GM18909 (cell line): ENCODE measurements at regions not wholly inside any gene's neighbourhood (a gene's known extent, or its start where the extent isn't known, plus 50 kb on each side); places are given as distances from the start of the nearest gene placed in this dataset.
"Not testable (repeated sequence)": the region's sequence is repeated elsewhere in the genome, so short reads cannot be mapped to it uniquely, and the experiment has no call there.

Experiments
- ATAC-seq: cut with Tn5 transposase; IDR thresholded peaks from one replicate; pipeline ENCODE4 v1.9.1; 2021; ENCODE audit warnings: mild to moderate bottlenecking; ENCODE audit not compliant: unreplicated experiment, poor library complexity

DNA sequence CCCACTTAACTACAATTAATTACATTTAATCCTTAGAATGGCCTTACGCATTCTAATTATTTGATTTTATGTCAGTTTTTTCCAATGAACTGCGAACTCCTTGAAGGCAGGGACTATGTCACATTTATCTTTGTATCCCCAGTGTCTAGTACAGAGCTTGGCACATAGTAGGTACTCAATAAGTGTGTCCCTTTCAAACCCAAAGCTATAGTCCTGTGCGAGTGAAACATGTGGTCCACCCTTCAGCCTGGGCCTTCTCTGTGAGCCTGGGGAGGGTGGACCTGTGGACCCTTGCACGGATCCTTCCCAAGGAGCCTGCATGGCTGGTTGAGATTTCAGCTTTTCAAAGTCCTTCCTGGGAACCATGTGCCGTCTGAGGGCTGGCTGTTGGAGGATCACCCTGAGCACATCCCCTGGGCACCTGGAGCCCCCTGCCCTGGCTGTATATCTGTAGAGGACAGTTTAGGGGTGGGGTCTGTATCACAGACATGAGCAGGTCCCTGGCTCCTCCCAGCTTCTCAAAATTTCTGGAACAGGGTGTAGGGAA, 103.1 kb downstream of the IER5 start:
- ATAC-seq = no peak

DNA sequence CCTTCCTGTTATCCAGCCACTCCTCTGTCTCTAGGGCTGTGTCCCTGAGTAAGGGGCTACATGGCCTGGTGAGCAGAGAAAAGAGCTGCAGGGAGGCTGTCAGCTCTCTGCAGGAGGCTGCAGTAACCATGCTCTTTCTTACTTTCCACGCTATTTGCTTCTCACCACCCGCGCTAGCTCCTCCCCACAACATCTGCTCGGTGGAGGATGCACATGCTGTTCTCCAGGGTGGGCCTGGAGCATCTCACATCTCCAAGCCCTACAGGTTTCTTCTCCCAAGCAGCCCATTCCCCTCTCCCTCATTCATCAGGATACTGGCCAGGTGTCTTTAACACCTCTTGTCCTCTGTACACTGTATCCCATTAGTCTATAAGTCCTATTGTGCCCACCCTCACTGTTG, 103.8 kb downstream of the IER5 start:
- no peak for ATAC-seq

DNA sequence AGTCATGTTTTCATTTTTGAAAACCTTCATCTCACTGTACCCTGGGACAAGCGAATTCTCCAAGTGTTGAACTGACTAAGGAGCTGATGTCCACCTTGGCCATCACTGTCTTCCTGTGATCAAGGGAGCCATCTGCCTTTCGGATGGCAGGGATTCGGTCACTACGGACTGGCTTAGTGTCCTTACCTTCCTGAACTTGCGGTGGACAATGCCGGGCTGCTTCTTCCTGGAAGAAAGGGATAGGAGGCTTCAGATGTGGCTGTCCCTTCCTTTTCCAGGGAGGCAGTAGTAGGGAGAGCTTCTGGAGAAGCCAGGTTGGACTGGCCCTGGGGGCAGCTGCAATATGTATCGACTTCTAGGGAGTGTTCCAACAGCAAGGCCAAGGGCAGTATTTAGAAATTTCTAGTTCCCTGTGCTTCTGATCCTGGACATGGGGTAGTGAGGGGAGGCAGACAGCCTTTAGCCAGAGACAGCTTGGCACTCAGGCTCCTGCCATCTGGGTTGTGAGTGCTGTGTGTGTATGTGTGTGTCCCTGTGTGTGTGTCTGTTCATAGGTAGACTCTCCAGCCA, 114.6 kb downstream of the IER5 start:
- ATAC-seq = no peak

DNA sequence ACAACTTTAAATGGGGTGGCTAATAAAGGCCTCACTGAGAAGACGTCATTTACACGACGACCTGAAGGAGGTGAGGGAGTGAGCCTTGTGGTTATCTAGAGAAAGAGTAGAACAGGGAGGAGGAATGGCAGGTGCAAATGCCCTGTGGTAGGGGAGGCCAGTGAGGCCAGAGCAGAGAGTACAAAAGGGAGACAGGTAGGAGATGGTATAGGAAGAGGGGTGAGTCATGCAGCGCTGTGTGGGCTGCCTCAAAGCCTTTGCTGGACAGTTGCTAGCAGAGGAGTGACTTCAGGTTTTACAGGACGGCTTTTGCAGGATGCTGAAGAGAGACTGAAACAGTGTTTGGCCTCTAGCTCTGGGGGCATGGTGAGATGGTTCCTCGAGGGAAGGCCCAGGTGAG, 116.0 kb downstream of the IER5 start:
- no peak for ATAC-seq

DNA sequence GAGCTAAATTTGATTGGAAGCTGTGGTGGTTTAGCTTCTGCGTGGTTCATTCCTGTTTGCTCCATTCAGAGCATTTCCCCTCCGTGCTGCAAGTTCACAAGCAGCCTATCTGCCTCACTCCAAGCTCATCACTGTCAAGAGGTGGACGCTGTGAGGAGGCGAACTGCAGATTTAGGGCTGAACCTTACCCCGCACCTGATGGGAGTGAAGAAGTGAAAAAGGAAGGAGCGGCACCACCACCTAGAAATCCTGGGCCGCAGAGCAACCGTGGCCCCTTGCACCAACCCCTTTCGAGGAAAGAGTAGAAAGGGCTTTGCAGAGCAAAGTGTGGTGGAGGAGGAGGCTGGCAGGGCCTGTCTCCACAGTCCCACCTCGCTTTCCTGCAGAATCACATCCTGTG, 117.4 kb downstream of the IER5 start:
- no peak for ATAC-seq

DNA sequence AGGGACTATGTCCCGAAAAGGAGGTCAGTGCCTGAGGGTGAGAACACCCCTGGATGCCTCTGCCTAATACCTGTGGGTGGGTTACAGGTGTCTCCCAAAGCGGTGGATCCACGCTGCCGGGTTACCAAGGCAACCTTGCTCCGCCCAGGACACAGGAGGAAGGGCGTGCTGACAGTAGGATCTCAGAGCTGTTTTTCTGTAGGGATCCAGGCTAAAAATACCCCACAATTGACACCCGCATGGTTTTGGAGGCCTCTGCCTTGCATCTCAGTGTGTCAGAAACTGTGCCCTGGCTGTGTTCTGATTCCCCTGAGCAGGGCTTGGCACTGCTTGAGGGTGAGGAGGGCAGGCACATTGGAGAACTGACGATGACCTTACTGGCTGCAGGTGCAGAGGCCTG, 118.0 kb downstream of the IER5 start:
- no peak for ATAC-seq

DNA sequence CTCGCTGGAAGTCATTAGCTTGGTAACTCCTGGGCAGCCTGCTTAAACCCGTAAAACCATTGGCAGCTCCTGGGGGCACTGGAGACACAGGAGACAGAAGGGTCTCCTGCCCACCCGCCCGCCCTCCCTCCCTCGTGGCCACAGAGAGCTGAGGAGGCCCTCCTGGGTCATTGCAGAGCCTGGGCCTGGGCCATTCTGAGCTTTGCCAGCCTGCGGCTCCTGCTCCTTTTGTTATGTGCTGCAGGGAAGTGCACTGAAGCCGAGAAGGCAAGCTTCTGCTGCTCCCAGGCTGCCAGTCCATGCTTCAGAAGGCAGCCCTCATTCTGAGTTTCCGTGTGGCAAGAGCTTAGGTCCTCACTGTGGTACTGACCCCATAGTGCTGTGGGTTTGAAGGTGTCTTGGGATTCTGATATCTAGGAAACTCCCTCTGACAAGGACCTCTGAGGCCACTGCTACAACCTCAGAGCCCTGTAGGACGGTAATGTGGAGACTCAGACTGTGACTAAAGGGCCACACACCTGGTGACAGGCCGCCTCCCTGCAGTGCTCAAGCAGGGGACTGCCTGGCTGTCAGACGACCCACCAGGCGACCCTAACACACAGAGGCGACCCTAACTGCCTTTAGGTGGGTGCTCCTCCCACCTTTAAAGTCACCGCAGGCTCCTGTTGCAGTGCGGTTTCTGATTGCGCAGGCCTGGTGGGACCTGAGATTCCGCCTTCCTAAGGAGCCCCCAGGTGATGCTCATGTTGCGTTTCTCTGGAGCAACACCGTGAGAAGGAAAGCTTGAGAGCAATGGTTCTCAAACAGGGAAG, 118.7 kb downstream of the IER5 start:
- no peak for ATAC-seq

DNA sequence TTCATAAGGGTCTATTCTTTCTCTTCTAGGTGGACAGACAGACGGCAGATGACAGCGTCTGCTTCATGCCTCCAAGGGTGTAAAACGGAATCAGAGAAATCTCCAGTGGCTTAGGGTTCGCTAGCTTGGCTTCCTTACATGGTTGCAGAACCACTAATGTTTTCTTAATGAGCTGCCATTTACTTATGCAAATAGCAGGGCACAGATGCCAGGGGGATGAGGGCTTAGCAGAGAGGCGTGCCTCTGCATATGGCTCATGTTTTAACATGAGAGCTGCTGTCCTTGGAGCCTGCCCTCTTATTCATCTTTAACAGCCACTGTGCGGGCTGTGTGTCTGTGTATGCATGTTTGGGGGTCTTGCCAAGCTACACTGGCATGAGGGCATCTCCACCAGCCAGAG, 119.6 kb downstream of the IER5 start:
- ATAC-seq = no peak

DNA sequence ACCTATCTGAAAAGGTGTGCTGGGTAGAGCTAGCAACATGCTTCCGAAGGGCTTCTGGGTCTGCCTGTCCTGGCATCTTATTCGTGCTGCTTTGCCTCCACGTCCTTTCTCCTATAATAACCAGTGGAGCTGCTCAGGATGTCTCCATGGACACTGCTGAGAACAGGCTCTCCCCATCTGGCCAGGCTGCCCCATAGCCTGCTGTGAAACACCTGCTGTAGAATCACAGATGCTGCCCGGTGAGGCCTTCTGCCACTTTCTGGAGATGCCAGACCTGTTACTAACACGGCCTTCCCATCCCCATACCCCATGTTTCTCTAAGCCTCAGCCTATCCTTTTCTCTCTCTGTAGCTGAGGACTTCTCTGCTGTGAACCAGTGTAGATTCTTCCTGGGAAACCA, 120.5 kb downstream of the IER5 start:
- no peak for ATAC-seq

DNA sequence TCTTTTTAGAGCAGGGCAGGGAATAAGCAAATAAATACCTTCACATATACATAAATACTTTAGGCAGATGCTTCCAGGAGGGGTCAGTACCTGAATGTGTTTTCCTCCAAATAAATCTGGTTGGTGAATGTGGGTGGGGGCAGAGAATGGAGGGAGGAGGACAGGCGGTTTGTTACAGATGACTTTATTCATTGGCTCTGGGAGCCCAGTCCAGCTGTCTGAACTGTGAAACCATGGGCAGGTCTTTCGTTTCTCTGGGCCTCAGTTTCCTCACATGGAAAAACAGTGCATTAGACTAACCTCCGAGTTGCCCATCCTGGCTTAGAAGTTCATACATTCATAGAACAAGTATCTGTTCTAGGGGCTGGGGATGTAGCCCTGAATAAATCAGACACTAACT, 124.6 kb downstream of the IER5 start:
- no peak for ATAC-seq

DNA sequence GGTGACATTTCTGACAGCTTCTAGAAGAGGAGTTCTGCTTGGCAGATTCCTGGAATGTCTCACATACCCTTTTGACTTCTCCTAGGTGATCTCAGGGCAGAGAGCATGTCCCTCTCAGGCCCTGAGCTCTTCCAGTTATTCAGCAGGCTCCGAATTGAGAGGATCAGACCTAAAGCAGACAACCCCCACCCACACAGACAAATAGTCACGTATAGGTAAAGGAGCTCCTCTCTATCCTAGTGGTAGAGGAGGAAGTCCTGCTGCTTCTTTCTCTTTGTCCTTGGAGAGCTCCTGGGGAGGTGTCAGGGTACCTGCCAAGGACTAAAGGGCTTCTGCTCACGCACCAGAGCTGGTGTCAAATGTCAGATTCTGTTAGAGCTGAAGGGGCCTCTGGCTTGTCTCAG, 128.1 kb downstream of the IER5 start:
- ATAC-seq = no peak

DNA sequence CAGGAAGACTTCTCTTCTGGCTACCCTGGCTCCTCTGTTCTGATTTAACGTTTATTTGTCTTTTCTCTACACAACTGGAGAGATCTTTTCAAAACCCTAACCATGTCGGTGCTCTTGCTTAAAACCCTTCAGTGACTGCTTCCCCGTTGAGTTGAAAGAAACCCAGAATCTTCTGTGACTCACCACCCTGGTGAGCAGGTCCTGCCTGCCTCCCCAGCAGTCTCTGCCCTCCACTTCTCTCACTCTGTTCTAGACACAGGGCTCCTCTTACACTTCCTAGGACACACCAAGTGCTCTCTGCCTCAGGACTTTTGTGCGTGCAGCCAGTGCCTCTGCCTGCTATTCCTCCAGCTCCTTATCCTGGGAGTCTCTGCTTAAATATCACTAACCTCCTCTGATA, 131.4 kb downstream of the IER5 start:
- ATAC-seq = no peak

DNA sequence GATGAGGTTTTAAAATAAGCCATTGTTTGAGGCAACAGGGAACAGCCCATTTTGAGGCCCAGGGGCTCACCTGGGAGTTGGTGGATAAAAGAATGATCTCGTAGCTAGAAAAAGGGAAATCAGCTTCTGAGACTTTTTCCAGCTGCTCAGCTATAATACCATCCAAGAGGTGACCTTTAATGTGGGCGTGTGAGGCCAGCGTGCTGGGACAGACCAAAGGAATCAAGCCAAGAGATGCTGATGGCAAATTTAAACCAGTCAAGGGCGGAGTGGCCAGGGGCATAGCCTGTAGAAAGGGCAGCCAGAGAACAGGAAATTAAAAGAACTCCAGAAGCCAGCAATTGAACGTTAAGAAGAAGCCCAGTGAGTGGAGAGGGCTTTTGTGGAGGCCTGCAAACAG, 132.6 kb downstream of the IER5 start:
- no peak for ATAC-seq

DNA sequence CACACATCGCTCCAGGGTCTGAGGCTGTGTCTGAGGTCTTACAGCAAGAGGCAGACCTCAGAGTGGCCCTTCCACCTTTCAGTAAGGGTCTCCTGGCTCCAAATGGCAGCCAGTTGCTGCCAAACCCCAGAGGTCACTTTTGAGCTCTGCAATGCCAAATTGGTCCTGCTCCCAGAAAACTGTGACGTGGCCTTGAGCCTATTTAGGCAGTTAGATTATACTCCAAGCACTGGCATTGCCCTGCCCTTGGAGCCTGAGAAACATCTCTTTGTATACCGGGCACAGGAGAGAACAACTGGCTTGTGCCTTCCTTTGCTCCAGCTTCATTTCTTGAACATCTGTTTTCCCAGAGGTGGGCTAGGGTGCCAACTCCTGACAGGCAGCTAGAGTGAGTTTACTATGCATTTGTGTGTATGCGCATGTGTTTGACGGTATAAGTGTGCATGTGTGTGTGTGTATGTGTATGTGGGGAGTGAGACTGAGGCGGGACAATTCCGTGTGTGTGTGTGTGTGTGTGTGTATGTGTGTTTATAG, 134.5 kb downstream of the IER5 start:
- no peak for ATAC-seq

DNA sequence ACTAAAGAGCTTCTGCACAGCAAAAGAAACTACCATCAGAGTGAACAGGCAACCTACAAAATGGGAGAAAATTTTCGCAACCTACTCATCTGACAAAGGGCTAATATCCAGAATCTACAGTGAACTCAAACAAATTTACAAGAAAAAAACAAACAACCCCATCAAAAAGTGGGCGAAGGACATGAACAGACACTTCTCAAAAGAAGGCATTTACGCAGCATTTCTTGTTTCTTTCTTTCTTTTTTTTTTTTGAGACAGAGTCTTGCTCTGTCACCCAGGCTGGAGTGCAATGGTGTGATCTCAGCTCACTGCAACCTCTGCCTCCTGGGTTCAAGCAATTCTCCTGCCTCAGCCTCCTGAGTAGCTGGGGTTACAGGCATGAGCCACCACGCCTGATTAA, 138.2 kb downstream of the IER5 start:
- not testable (repeated sequence) for ATAC-seq

DNA sequence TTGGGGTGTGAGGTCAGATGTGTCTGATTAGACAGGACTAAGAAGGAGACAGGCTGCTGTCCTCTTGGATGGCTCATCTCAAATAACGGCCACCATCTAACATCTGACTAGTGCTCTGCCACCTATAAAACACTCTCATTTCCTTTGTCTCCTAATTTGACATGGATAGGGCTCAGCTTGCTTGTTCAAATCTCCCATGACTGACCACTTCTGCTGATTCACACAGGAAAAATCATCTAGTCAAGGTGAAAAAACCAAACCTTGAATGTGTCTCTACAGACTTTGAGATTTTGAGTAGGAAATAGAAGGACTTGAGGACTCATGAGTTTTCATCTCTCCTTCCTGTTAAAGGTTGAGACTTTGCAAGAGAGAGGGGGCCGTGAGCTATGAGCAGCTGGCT, 150.6 kb downstream of the IER5 start:
- no peak for ATAC-seq

DNA sequence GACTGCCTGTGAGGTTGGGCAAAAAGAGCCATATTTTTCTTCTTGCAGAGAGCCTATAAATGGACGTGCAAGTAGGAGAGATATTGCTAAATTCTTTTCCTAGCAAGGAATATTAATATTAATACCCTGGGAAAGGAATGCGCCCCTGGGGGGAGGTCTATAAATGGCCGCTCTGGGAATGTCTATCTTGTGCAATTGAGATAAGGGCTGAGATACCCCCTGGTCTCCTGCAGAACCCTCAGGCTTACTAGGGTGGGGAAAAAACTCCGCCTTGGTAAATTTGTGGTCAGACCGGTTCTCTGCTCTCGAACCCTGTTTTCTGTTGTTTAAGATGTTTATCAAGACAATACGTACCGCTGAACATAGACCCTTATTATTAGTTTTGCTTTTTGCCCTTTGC, 157.8 kb downstream of the IER5 start:
- not testable (repeated sequence) for ATAC-seq

DNA sequence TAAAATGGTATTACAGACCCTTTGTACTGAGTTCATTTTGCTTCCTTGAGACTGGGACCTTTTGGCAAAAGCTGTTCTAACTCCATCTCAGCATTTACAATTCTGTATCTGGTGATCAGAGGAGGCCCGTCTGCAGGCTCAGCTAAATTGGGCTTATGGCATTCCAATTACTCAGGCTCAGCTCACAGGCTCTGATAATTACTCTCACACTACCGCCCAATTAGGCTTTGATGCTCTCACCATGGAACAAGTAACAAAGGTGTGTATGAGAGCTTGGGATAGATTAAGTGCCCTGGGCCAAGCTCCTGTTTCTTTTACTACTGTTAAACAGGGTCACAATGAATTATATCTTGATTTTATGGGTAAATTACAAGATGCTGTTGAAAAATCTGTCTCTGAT, 159.9 kb downstream of the IER5 start:
- not testable (repeated sequence) for ATAC-seq

DNA sequence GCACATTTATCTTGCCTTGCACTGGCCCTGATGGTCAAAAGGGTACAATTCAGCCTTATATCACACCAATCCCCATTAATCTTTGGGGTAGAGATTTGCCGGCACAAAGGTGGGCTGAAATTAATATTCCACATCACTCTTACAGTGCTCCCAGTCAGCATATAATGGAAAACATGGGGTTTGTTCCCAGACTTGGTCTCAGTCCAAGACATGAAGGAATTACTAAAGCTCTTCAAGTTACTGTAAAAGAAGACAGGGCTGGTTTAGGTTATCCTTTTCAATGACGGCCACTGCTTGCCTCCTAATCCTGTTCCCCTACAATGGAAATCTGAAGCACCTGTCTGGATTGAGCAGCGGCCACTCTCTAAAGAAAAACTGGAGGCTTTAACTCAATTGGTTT, 160.7 kb downstream of the IER5 start:
- no peak for ATAC-seq

DNA sequence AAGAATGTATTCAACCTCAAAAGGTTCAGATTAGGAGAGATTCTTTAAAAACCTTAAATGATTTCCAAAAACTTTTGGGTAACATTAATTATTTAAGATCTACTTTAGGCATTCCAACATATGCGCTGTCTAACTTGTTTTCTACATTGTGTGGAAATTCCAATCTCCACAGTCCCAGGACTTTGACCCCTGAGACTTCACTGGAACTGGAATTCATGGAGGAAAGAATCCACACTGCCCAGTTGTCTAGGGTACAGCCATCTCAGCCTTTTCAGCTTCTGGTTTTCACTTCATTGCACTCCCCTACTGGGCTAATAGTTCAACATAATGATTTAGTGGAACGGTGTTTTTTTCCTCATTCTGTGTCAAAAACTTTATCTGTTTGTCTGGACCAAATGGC, 161.5 kb downstream of the IER5 start:
- ATAC-seq = no peak

DNA sequence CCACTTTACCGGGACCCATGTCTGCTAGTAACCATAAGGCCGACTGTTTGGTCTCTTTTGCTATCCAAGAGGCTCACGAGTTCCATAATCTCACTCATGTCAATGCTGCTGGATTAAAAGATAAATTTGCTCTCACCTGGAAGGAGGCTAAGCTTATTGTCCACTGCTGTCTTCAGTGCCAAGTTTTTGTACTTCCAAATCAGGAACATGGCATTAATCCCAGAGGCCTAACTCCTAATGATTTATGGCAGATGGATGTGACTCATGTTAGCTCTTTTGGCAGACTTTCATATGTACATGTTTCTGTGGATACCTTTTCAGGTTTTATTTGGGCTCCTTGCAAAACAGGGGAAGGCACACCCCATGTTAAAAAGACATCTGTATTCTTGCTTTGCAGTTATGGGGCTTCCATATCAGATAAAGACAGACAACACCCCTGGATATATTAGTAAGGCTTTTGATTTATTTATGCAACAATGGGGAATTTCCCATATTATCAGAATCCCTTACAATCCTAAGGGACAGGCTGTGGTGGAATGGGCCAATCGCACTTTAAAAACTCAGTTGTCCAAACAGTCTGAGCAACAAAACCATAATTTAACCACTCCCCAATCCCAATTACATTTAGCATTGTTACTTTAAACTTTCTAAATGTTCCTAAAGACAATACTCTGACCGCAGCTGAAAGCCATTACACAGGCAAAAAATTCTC, 162.7 kb downstream of the IER5 start:
- ATAC-seq = no peak
